Activated CD4-positive, alpha-beta T cell treated with anti-CD3 and anti-CD28 coated beads for 36 hours (primary cell): ENCODE measurements at regions not wholly inside any gene's neighbourhood (a gene's known extent, or its start where the extent isn't known, plus 50 kb on each side); places are given as distances from the start of the nearest gene placed in this dataset.

ENCODE experiments used
- ATAC-seq: fragments of 200-7000 bp; cut with Tn5 transposase; one replicate; pipeline ENCODE4 v1.10.0; 2021; ENCODE audit warnings: mild to moderate bottlenecking, moderate library complexity
- CTCF ChIA-PET: fragments of 350-600 bp; sonication (Branson Sonifier 250); formaldehyde crosslinking; loops from one replicate; lab custom pipeline; 2021; ENCODE audit warnings: antibody characterized with exemption; lab: Charles Lee
- POLR2A ChIA-PET: fragments of 350-600 bp; sonication (Branson Sonifier 250); formaldehyde crosslinking; loops from one replicate; lab custom pipeline; 2021; ENCODE audit warnings: antibody characterized with exemption, inconsistent platforms; lab: Charles Lee
- DNase-seq: peaks from one replicate; pipeline ENCODE4 v3.0.0-alpha.2; 2020
- H3K27ac Mint-ChIP-seq: one replicate; pipeline ENCODE4 v1.8.0; 2021; ENCODE audit warnings: mixed read lengths
- H3K27me3 Mint-ChIP-seq: one replicate; pipeline ENCODE4 v1.8.0; 2021; ENCODE audit warnings: mixed read lengths
- H3K36me3 Mint-ChIP-seq: one replicate; pipeline ENCODE4 v1.8.0; 2021; ENCODE audit warnings: low read depth, mixed read lengths
- H3K4me1 Mint-ChIP-seq: one replicate; pipeline ENCODE4 v1.8.0; 2021; ENCODE audit warnings: mixed read lengths
- H3K4me3 Mint-ChIP-seq: one replicate; pipeline ENCODE4 v1.8.0; 2021; ENCODE audit warnings: mild to moderate bottlenecking, moderate library complexity, mixed read lengths
- H3K9me3 Mint-ChIP-seq: one replicate; pipeline ENCODE4 v1.8.0; 2021; ENCODE audit warnings: low read depth, mixed read lengths
- intact Hi-C, 2 experiments: fragments of 100-400 bp; cut with DNase I in 1 of 2; cut with micrococcal nuclease in 1 of 2; formaldehyde crosslinking; loops; one replicate each; pipeline versions ENCODE4 v1.14.2 to v1.15.1; 2022 to 2024; cut with DNase I, micrococcal nuclease

DNA sequence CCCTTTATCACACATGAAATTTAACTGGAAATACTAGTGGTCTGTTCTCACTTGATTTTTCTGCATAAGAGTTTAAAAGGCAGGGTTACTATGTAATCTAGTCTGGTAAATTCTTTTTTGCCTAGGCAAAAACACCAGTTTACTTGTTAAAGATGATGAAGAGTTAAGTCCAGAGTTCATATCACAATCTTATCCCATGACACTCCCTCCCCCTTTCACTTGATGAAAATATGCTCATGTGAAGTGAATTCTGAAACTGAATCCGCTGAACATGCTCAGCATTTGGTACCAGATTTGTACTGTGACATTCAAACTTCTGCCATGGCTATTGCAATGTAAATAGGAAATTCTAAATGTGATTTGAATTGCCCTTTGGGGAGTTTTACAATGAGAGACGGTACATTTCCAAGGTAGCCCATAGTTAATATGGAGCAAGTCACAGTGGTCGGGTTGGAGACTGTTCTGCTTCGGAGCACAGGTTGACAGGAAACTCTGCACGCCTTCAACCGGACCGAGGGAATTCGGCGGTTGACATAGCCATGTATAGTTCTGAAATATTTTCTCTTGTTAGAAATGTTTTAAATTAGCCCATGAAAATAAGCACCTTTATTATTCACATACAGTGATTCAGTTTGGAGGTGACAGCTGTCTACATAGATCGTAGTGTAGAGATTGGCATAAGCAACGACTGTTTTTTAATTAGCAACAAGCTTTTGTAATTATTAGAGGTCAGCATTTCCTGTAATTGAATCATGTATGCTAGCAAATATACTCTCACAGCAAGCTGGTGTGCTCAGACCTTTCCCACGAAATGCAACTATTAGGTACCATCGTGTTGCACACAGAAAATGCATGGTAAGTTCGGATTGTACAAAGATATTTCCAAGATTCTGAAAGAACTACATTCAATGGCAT, 768.6 kb upstream of the GOLIM4 start:
- Mint-ChIP-seq H3K27ac (no peak overlapping the region), H3K36me3 (no peaks in the 10 kb centered on the region), H3K4me1 (no peaks in the 10 kb centered on the region), H3K27me3 (peaks cover 3% of the 10 kb centered on the region), H3K4me3 (no peak overlapping the region), H3K9me3 (no peaks in the 10 kb centered on the region)
- ATAC-seq (no peak), DNase-seq (no peak)
- ChIA-PET POLR2A (no interaction called here), CTCF (interaction anchor here (0.7 to 1.5 kb wide), 7 partner anchors 10 to 880 kb away, joined by 3 to 5 read pairs (median 3); no protein-coding TSS in a partner anchor)
- intact Hi-C loops: loop anchor here in 1 of 2 experiments (2.0 kb wide), 2 partner anchors 804 to 880 kb away; no protein-coding TSS in a partner anchor

DNA sequence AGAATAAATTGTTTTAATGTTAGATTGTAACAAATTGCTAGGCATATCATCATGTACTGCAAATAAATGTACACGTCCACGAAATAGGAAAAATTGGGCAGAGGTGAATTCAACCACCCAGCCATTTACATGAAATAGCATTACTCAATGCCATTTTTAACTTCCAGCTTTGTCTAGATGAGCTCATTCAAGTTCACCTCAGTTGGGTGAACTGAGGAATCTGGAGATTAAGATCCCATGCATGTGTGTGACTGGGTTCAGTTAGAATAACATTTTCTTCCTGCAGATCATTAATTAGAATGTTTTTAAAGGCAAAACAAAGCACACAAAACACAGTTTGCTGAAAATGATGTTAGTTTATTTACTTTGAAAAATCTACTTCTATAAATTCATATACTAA, 767.8 kb upstream of the GOLIM4 start:
- CTCF ChIA-PET: interaction anchor here (0.6 to 0.7 kb wide), 2 partner anchors 309 to 553 kb away, joined by 3 to 5 read pairs; no protein-coding TSS in a partner anchor
- DNase-seq (no peak), ATAC-seq (no peak)
- intact Hi-C loops: no loop called here
- POLR2A ChIA-PET: no interaction called here
- Mint-ChIP-seq H3K27ac (no peak overlapping the region), H3K4me1 (no peaks in the 10 kb centered on the region), H3K4me3 (no peak overlapping the region), H3K36me3 (no peaks in the 10 kb centered on the region), H3K27me3 (peaks cover 3% of the 10 kb centered on the region), H3K9me3 (no peaks in the 10 kb centered on the region)

- Mint-ChIP-seq H3K36me3 (no peaks in the 10 kb centered on the region), H3K27me3 (peaks cover 3% of the 10 kb centered on the region), H3K9me3 (no peaks in the 10 kb centered on the region), H3K4me3 (no peak overlapping the region), H3K27ac (no peak overlapping the region), H3K4me1 (no peaks in the 10 kb centered on the region)
- intact Hi-C loops: no loop called here
- DNase-seq (no peak), ATAC-seq (no peak)
- ChIA-PET POLR2A (no interaction called here), CTCF (interaction anchor here (0.6 to 2.1 kb wide), 4 partner anchors 15 to 746 kb away, joined by 3 to 8 read pairs (median 3); no protein-coding TSS in a partner anchor)
Measured at GRCh38 chr3:168862466-168862865, 766.7 kb upstream of the GOLIM4 start.

DNA sequence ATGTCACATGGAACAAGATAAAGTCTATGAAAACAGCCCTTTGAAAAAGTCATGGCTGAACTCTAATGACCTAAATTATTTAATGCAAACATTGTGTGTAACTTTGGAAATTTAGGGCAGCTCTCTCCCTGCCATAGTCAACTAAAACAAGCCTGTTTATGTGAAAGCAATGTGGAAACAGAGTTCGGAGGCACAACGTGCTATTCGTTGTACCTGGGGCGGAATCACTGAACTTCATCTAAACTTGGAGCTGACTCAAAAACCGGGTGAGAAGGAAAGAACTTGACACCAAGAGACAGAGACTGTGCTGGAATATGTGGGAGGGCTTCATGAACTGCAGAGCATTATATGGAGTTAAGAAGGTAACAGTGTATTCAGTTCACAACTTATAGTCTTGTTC, 764.9 kb upstream of the GOLIM4 start:
- Mint-ChIP-seq H3K9me3 (no peaks in the 10 kb centered on the region), H3K36me3 (no peaks in the 10 kb centered on the region), H3K4me1 (no peaks in the 10 kb centered on the region), H3K27ac (no peak overlapping the region), H3K4me3 (no peak overlapping the region), H3K27me3 (peaks cover 3% of the 10 kb centered on the region)
- ATAC-seq (no peak), DNase-seq (no peak)
- CTCF ChIA-PET: no interaction called here
- intact Hi-C loops: no loop called here
- POLR2A ChIA-PET: no interaction called here

DNA sequence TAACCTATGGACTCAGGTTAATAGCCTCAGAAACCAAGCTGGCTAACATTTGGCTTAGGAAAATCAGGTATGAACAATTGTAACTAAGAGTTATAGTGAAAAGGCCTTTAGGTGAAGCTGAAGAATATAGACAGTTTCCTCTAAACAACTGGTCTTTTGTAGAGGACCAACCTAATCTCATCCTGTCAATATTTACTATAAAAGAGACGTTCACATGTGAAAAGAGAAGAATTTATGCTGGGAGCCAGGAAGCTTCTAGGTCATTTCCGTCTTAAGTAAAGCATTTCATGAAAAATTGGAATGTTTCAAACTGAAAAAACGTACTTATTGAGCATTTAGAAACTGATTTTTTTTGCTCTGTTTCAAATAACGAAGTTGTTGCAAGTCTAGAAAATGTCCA, 764.3 kb upstream of the GOLIM4 start:
- no peaks in the 10 kb centered on the region for H3K36me3 Mint-ChIP-seq
- H3K27ac Mint-ChIP-seq: no peak overlapping the region
- H3K27me3 Mint-ChIP-seq: peaks cover 3% of the 10 kb centered on the region
- ChIA-PET CTCF (no interaction called here), POLR2A (no interaction called here)
- no peaks in the 10 kb centered on the region for H3K9me3 Mint-ChIP-seq
- no peak for ATAC-seq
- intact Hi-C loops: no loop called here
- H3K4me3 Mint-ChIP-seq: no peak overlapping the region
- H3K4me1 Mint-ChIP-seq: no peaks in the 10 kb centered on the region
- no peak for DNase-seq

DNA sequence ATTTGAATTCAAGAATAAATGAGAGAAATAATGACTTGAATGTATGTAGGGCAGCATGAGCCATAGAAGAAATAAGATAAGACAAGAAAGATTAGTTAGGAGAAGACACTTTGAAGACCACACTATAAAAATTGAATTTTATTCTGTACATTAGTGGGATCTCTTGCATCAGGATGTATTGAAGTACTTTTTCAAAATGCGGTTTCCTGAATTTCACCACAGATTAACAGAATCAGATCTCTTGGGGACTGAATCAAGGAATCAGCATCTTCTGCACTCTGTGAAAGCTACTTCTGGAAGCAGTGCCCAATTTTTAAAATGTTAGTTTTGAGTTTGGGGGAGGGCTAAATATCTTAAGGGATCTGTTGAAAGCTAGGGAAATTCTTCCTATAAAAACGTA, 763.9 kb upstream of the GOLIM4 start:
- no peak for ATAC-seq
- ChIA-PET POLR2A (no interaction called here), CTCF (no interaction called here)
- H3K4me1 Mint-ChIP-seq: no peaks in the 10 kb centered on the region
- no peaks in the 10 kb centered on the region for H3K9me3 Mint-ChIP-seq
- H3K4me3 Mint-ChIP-seq: no peak overlapping the region
- H3K27ac Mint-ChIP-seq: no peak overlapping the region
- intact Hi-C loops: no loop called here
- no peak for DNase-seq
- H3K27me3 Mint-ChIP-seq: peaks cover 3% of the 10 kb centered on the region
- no peaks in the 10 kb centered on the region for H3K36me3 Mint-ChIP-seq

- H3K4me1 Mint-ChIP-seq: no peaks in the 10 kb centered on the region
- H3K4me3 Mint-ChIP-seq: no peak overlapping the region
- ChIA-PET POLR2A (no interaction called here), CTCF (no interaction called here)
- DNase-seq: no peak
- H3K27ac Mint-ChIP-seq: no peak overlapping the region
- H3K27me3 Mint-ChIP-seq: peaks cover 3% of the 10 kb centered on the region
- H3K9me3 Mint-ChIP-seq: no peaks in the 10 kb centered on the region
- ATAC-seq: no peak
- intact Hi-C loops: no loop called here
- no peaks in the 10 kb centered on the region for H3K36me3 Mint-ChIP-seq
Measured at GRCh38 chr3:168859143-168859542, 763.4 kb upstream of the GOLIM4 start.

DNA sequence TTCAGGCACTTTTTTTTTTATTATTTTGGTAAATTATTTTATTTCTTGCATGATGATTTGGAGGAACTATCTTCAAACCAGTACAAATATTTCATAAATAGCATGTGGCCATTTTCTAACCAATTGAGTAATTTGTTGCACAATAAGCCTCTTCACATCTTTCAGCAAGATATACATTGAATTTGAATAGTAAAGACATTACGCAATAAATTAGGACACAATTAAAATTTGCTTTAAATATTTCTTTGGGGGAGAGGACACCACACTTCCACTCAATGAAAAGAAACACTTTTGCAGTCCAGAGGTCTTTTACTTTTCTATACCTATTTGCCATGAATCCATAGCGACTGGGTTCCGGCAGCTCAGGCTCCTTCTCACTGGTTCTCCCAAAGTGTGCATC, 762.6 kb upstream of the GOLIM4 start:
- no peaks in the 10 kb centered on the region for H3K36me3 Mint-ChIP-seq
- ATAC-seq (no peak), DNase-seq (no peak)
- no peaks in the 10 kb centered on the region for H3K4me1 Mint-ChIP-seq
- H3K9me3 Mint-ChIP-seq: no peaks in the 10 kb centered on the region
- no peak overlapping the region for H3K27ac Mint-ChIP-seq
- no peak overlapping the region for H3K4me3 Mint-ChIP-seq
- peaks cover 3% of the 10 kb centered on the region for H3K27me3 Mint-ChIP-seq
- POLR2A ChIA-PET: no interaction called here
- CTCF ChIA-PET: no interaction called here
- intact Hi-C loops: no loop called here

GRCh38 chr3:168850109-168850508, 754.4 kb upstream of the GOLIM4 start:
- Mint-ChIP-seq H3K27me3 (peaks cover 15% of the 10 kb centered on the region), H3K9me3 (peaks cover 1% of the 10 kb centered on the region), H3K4me1 (no peaks in the 10 kb centered on the region), H3K36me3 (no peaks in the 10 kb centered on the region), H3K4me3 (no peak overlapping the region), H3K27ac (no peak overlapping the region)
- CTCF ChIA-PET: no interaction called here
- intact Hi-C loops: no loop called here
- POLR2A ChIA-PET: no interaction called here
- DNase-seq: no peak
- ATAC-seq: no peak

GRCh38 chr3:168847291-168847883, 751.7 kb upstream of the GOLIM4 start:
- peak; percentile 11 for DNase-seq
- peaks cover 17% of the 10 kb centered on the region for H3K27me3 Mint-ChIP-seq
- CTCF ChIA-PET: interaction anchor here (0.6 to 1.8 kb wide), 14 partner anchors 12 to 972 kb away, joined by 3 to 16 read pairs (median 3); no protein-coding TSS in a partner anchor
- H3K4me3 Mint-ChIP-seq: no peak overlapping the region
- H3K9me3 Mint-ChIP-seq: peaks cover 1% of the 10 kb centered on the region
- H3K4me1 Mint-ChIP-seq: no peaks in the 10 kb centered on the region
- ATAC-seq: no peak
- POLR2A ChIA-PET: no interaction called here
- intact Hi-C loops: loop anchor here (1.0 to 5.0 kb wide), 5 partner anchors 335 to 800 kb away; no protein-coding TSS in a partner anchor
- no peaks in the 10 kb centered on the region for H3K36me3 Mint-ChIP-seq
- no peak overlapping the region for H3K27ac Mint-ChIP-seq

GRCh38 chr3:168844894-168845482, 749.3 kb upstream of the GOLIM4 start:
- no peak for ATAC-seq

More at GRCh38 chr3:168844894-168845482, 749.3 kb upstream of the GOLIM4 start:
- DNase-seq: no peak
- H3K36me3 Mint-ChIP-seq: no peaks in the 10 kb centered on the region
- no peak overlapping the region for H3K4me3 Mint-ChIP-seq
- no peak overlapping the region for H3K27ac Mint-ChIP-seq
- H3K9me3 Mint-ChIP-seq: no peaks in the 10 kb centered on the region
- CTCF ChIA-PET: no interaction called here
- intact Hi-C loops: loop anchor here in 1 of 2 experiments (5.0 kb wide), 2 partner anchors 333 to 798 kb away; no protein-coding TSS in a partner anchor
- H3K4me1 Mint-ChIP-seq: no peaks in the 10 kb centered on the region
- peaks cover 15% of the 10 kb centered on the region for H3K27me3 Mint-ChIP-seq
- POLR2A ChIA-PET: no interaction called here
